Islet of Langerhans (tissue), 1 donor: ENCODE measurements at regions not wholly inside any gene's neighbourhood (a gene's known extent, or its start where the extent isn't known, plus 50 kb on each side); places are given as distances from the start of the nearest gene placed in this dataset.

Experiments used
- FAIRE-seq: peaks from one replicate; lab custom pipeline; 2011; peaks lifted over from hg19 to GRCh38; lab: Jason Lieb, UNC

- FAIRE-seq = no peak
Observed at GRCh38 chrX:149152941-149153340, 352.2 kb downstream of the IDS start.

- FAIRE-seq = no peak
Observed at GRCh38 chrX:149151805-149152757, 353.0 kb downstream of the IDS start.

GRCh38 chrX:149145845-149146285 is 359.2 kb downstream of the IDS start:
- FAIRE-seq = no peak

- FAIRE-seq = no peak
Observed at GRCh38 chrX:149131774-149132173, 373.3 kb downstream of the IDS start.

GRCh38 chrX:149129767-149130166 is 375.3 kb downstream of the IDS start:
- FAIRE-seq = no peak

- no peak for FAIRE-seq
Observed at GRCh38 chrX:149124526-149125108, 380.5 kb downstream of the IDS start.

- no peak for FAIRE-seq
Observed at GRCh38 chrX:149121206-149121920, 383.7 kb downstream of the IDS start.

- FAIRE-seq = no peak
Observed at GRCh38 chrX:149120459-149120858, 384.6 kb downstream of the IDS start.

GRCh38 chrX:149114874-149115273 is 390.2 kb downstream of the IDS start:
- no peak for FAIRE-seq

GRCh38 chrX:149114001-149114400 is 391.1 kb downstream of the IDS start:
- FAIRE-seq = no peak

- peak; percentile 30 for FAIRE-seq
Observed at GRCh38 chrX:149097786-149098185, 407.3 kb downstream of the IDS start.

- FAIRE-seq = no peak
Observed at GRCh38 chrX:149092179-149092578, 412.9 kb downstream of the IDS start.

- no peak for FAIRE-seq
Observed at GRCh38 chrX:149079805-149080406, 425.2 kb downstream of the IDS start.

GRCh38 chrX:149074398-149074797 is 430.7 kb downstream of the IDS start:
- no peak for FAIRE-seq

GRCh38 chrX:149073479-149073878 is 431.6 kb downstream of the IDS start:
- FAIRE-seq = no peak

GRCh38 chrX:149069899-149070298 is 435.2 kb downstream of the IDS start:
- no peak for FAIRE-seq

- FAIRE-seq = no peak
Observed at GRCh38 chrX:149060921-149061320, 444.2 kb downstream of the IDS start.
